Uterus (tissue), 3 donors: ENCODE measurements at regions not wholly inside any gene's neighbourhood (a gene's known extent, or its start where the extent isn't known, plus 50 kb on each side); places are given as distances from the start of the nearest gene placed in this dataset.

Experiments used
- DNase-seq, 2 donors: peaks; one replicate each; pipeline ENCODE4 v3.0.0-alpha.2; 2019 to 2020
- H3K27ac ChIP-seq, 2 donors: fragments of 200-600 bp; sonication (generic); 1 replicate in 1 of 2; 2 replicates in 1 of 2; pipeline ENCODE4 v1.5.1; 2016 to 2018
- H3K27me3 ChIP-seq, 2 donors: fragments of 200-600 bp; sonication (generic); one replicate each; pipeline ENCODE4 v1.5.1; 2018 to 2019; ENCODE audit warnings: control low read depth in 1 of 2
- H3K36me3 ChIP-seq, 2 donors: fragments of 200-600 bp; sonication (generic); one replicate each; pipeline ENCODE4 v1.5.1; 2019; ENCODE audit warnings: control low read depth in 1 of 2
- H3K4me1 ChIP-seq, 2 donors: fragments of 200-600 bp; sonication (generic); one replicate each; pipeline ENCODE4 v1.5.1; 2018 to 2019; ENCODE audit warnings: control low read depth in 1 of 2
- H3K4me3 ChIP-seq, 2 donors: fragments of 200-600 bp; sonication (generic); 1 replicate in 1 of 2; 2 replicates in 1 of 2; pipeline ENCODE4 v1.5.1; 2018 to 2019; ENCODE audit warnings: mild to moderate bottlenecking in 1 of 2
- H3K9me3 ChIP-seq, 2 donors: fragments of 200-600 bp; sonication (generic); one replicate each; pipeline ENCODE4 v1.5.1; 2019; ENCODE audit warnings: control low read depth in 1 of 2
- CTCF ChIP-seq, 4 experiments: fragments of 200-600 bp in 2 of 4; fragments of 450-650 bp in 2 of 4; sonication (generic) in 2 of 4; IDR thresholded peaks; one replicate each; pipeline ENCODE4 v1.5.1; 2016 to 2019; ENCODE audit warnings: antibody characterized with exemption in 4 of 4, mild to moderate bottlenecking in 2 of 4, moderate library complexity in 1 of 4
- POLR2A ChIP-seq, 2 donors: fragments of 450-650 bp; IDR thresholded peaks; one replicate each; pipeline ENCODE4 v1.6.1; 2016; ENCODE audit warnings: antibody characterized with exemption in 2 of 2, mild to moderate bottlenecking in 1 of 2, moderate library complexity in 1 of 2
- intact Hi-C: fragments of 100-400 bp; cut with DNase I; formaldehyde crosslinking; loops from one replicate; pipeline ENCODE4 v1.15.1; 2023; ENCODE audit warnings: low total_unique reads
- donor health status: DM: yes; HTN: yes; CAD: no.

GRCh38 chr10:78901694-78902093, 167.1 kb upstream of the ZMIZ1 start:
- Histone ChIP-seq H3K27me3 (no peaks in the 10 kb centered on the region), H3K36me3 (no peaks in the 10 kb centered on the region), H3K27ac (no peak overlapping the region), H3K4me3 (no peak overlapping the region), H3K4me1 (no peaks in the 10 kb centered on the region), H3K9me3 (no peaks in the 10 kb centered on the region)
- intact Hi-C loops, result no loop called here
- TF ChIP-seq CTCF (IDR thresholded peaks at IDR 0.05) (no peak), POLR2A (IDR thresholded peaks at IDR 0.05) (no peak)
- DNase-seq, result no peak

GRCh38 chr10:78902815-78903214, 166.0 kb upstream of the ZMIZ1 start:
- intact Hi-C loops, result no loop called here
- Histone ChIP-seq H3K4me3 (no peak overlapping the region), H3K27ac (no peak overlapping the region), H3K9me3 (no peaks in the 10 kb centered on the region), H3K36me3 (no peaks in the 10 kb centered on the region), H3K4me1 (no peaks in the 10 kb centered on the region), H3K27me3 (no peaks in the 10 kb centered on the region)
- no peak for DNase-seq
- no peak for TF ChIP-seq POLR2A (IDR thresholded peaks at IDR 0.05)
- no peak for TF ChIP-seq CTCF (IDR thresholded peaks at IDR 0.05)

DNA sequence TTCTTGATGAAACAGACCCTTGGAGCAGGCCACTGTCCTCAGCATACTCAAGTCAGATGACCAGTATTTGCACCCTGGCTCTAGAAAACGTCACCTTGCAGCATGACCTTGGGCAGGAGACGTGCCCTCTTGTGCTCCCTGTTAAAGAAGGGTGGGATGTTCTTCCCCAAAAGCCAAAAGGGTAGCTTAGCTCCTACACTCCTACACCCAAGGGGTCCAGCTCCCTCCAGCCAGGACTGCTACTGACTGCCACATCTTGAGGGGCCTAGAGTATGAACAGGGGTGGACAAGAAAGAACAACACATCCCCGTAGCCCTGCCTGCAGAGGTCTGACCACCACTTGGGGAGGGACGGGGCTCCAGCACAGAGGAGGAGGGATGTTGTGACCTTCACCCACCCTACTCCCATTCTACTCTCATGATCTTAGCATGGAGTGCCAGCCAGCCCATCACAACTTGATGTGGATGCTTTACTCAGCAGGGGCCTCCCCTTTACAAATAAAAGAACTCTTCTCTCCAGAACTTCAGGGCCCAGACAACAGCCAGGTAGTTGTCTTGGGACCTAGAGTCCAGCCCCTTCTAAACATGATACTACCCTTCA, 165.3 kb upstream of the ZMIZ1 start:
- no peaks in the 10 kb centered on the region for H3K27me3 ChIP-seq
- intact Hi-C loops, result no loop called here
- TF ChIP-seq POLR2A (IDR thresholded peaks at IDR 0.05), result no peak
- no peak for TF ChIP-seq CTCF (IDR thresholded peaks at IDR 0.05)
- peak in 1 of 2 donors; percentile 6 for DNase-seq
- no peaks in the 10 kb centered on the region for H3K9me3 ChIP-seq
- no peaks in the 10 kb centered on the region for H3K4me1 ChIP-seq
- no peak overlapping the region for H3K27ac ChIP-seq
- no peaks in the 10 kb centered on the region for H3K36me3 ChIP-seq
- H3K4me3 ChIP-seq, result no peak overlapping the region

- Histone ChIP-seq H3K27me3 (no peaks in the 10 kb centered on the region), H3K27ac (no peak overlapping the region), H3K36me3 (no peaks in the 10 kb centered on the region), H3K9me3 (no peaks in the 10 kb centered on the region), H3K4me3 (no peak overlapping the region), H3K4me1 (no peaks in the 10 kb centered on the region)
- intact Hi-C loops, result no loop called here
- no peak for TF ChIP-seq POLR2A (IDR thresholded peaks at IDR 0.05)
- no peak for TF ChIP-seq CTCF (IDR thresholded peaks at IDR 0.05)
- peak in 1 of 2 donors; percentile 9 for DNase-seq
These were observed 164.6 kb upstream of the ZMIZ1 start for GRCh38 chr10:78904196-78904595.

DNA sequence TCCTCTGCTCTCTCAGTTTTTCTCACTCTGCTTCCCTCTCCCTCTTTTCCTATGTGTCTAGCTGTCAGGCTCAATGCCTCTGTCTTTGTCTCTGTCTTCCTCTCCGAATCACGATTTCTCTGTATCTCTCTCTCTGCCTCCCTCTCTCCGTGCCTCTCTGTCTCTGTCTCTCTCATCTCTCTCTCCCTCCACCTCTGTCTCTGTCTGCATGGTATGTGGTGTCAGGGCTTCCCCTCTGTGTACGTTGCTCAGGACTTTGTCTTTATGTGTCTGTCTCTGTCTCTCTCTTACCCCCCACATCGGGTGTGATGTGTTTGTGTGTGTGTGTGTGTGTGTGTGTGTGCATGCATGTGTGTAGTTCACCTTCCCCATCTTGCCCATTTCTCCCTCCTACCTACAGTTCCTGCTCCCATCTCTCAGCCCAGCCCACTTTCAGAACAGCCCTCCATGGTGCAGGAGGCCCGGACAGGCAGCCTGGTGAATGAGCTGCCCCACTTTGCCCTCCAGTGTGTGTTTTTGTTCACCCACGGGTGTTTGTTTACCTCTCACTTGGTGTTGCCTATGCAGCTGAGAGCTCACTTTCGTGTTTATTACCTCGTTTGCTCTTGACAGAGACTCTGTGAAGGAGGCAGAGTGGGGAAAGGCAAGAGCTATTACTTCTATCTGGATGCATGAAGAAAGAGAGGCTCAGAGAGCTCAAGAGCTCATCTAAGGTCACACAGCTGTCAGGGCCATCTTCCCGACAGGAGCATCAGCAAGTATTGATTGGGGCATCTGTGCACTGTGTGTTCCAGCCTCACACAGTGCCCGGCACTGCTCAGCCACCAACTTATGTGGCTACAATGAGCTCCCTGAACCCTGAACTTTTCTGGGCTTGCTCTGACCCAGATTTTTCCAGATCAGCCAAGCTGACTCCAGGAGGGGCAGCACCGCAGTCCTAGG, 163.5 kb upstream of the ZMIZ1 start:
- TF ChIP-seq CTCF (IDR thresholded peaks at IDR 0.05), result no peak
- TF ChIP-seq POLR2A (IDR thresholded peaks at IDR 0.05), result no peak
- intact Hi-C loops, result no loop called here
- Histone ChIP-seq H3K36me3 (no peaks in the 10 kb centered on the region), H3K27me3 (no peaks in the 10 kb centered on the region), H3K27ac (no peak overlapping the region), H3K4me3 (no peak overlapping the region), H3K4me1 (no peaks in the 10 kb centered on the region), H3K9me3 (no peaks in the 10 kb centered on the region)
- peak in 1 of 2 donors; percentile 6 for DNase-seq
